ENCODE measurements at regions not wholly inside any gene's neighbourhood (a gene's known extent, or its start where the extent isn't known, plus 50 kb on each side); places are given as distances from the start of the nearest gene placed in this dataset.

DNA sequence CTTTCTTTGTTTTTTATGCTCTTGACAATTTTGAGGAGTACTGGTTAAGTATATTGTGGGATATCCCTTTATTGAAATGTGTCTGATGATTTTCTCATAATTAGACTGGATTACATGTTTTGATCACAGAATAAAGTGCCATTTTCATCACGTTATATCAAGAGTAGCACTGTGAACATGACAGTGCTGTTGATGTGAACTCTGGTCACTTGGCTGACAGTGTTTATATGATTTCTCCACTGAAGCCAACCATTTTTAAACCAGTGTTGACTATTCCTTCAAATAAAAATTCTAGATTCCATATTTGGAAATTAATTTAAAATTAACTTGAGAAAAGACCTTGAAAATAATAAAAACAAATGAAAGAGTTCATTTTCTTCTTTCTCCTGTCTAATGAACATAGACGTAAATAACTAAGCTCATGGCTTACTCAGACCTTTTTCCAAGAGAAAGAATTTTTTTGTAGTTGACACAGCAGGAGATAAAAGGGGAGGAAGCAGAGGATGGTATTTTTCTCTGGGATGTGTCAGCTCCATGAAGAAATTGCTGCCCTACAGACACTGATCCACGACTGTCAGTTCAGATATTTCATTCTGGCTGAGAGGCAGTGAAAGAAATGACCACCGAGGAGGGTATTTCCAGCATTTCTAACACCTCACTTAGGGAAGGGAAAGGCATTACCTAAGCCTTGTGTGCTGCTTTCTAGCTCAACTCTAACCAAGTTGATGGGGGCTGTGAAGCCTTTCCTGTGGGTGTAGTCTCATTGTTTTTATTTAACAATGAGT, 150.9 kb upstream of the ANK2 start:
- no peak overlapping the region for H3K27ac ChIP-seq
- H3K36me3 ChIP-seq, result no peaks in the 10 kb centered on the region
- H3K27me3 ChIP-seq, result no peaks in the 10 kb centered on the region
- H3K4me1 ChIP-seq, result peaks cover 0 to 34% (median 0%) of the 10 kb centered on the region in 4 donors
- no peak for TF ChIP-seq POLR2A (IDR thresholded peaks at IDR 0.05)
- TF ChIP-seq EP300 (IDR thresholded peaks at IDR 0.05), result no peak
- TF ChIP-seq, protein P1, sequence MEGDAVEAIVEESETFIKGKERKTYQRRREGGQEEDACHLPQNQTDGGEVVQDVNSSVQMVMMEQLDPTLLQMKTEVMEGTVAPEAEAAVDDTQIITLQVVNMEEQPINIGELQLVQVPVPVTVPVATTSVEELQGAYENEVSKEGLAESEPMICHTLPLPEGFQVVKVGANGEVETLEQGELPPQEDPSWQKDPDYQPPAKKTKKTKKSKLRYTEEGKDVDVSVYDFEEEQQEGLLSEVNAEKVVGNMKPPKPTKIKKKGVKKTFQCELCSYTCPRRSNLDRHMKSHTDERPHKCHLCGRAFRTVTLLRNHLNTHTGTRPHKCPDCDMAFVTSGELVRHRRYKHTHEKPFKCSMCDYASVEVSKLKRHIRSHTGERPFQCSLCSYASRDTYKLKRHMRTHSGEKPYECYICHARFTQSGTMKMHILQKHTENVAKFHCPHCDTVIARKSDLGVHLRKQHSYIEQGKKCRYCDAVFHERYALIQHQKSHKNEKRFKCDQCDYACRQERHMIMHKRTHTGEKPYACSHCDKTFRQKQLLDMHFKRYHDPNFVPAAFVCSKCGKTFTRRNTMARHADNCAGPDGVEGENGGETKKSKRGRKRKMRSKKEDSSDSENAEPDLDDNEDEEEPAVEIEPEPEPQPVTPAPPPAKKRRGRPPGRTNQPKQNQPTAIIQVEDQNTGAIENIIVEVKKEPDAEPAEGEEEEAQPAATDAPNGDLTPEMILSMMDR (IDR thresholded peaks at IDR 0.05), result no peak
- 69 to 74% methylated on average over 4 of the region's 4 CpGs for WGBS, 2 donors
- H3K9me3 ChIP-seq, result no peaks in the 10 kb centered on the region
- H3K4me3 ChIP-seq, result no peak overlapping the region
- DNase-seq (ENCODE audit: low spot score in 2 of 2), result no peak

DNA sequence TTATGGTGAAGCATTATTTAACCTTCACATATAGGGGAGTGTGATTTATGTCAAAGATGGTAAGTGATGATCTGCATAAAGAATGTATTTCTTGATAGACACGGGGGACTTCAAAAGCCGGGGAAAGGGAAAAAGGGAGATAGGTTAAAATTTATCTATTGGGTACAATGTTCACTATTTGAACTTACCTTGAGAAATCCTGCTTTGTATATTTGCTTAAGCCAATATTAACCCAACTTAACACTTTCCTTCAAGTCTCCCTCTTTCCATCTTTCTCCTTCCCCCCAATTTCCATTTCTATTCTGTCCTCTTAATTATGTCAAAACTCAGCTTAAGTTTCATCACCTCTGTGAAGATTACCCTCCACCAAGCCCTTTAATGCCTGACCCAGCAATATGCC, 149.0 kb upstream of the ANK2 start:
- H3K36me3 ChIP-seq, result no peaks in the 10 kb centered on the region
- no peak overlapping the region for H3K4me3 ChIP-seq
- no peak for DNase-seq (ENCODE audit: low spot score in 2 of 2)
- H3K27me3 ChIP-seq, result no peaks in the 10 kb centered on the region
- TF ChIP-seq, protein P1 (IDR thresholded peaks at IDR 0.05), result no peak
- no peak for TF ChIP-seq EP300 (IDR thresholded peaks at IDR 0.05)
- no peak for TF ChIP-seq POLR2A (IDR thresholded peaks at IDR 0.05)
- no peak overlapping the region for H3K27ac ChIP-seq
- WGBS, 2 donors, result 46 to 96% methylated on average over 2 of the region's 2 CpGs
- peaks cover 0 to 28% (median 0%) of the 10 kb centered on the region in 4 donors for H3K4me1 ChIP-seq
- no peaks in the 10 kb centered on the region for H3K9me3 ChIP-seq

DNA sequence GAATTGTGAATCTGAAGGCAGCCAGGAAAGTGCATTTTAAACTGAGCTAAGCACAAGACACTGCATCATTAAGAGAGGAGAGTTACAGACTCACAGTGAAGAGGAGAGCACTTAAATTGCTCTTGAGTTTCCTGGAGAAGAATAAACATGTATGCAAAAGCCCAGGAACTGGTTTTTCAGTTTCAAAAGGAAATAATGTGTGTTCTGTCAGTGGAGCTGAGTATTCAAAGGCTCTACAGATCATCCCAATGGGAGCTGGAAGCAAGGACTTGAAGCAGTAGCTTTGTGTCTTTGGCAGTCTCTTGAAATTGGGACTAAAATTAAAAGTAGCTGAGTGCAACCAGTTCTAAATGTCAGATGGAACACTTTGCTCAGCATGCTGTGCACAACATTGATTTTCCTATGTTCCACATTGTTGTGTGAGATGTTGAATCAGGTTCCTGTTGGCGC, 147.5 kb upstream of the ANK2 start:
- no peak overlapping the region for H3K4me3 ChIP-seq
- H3K36me3 ChIP-seq, result no peaks in the 10 kb centered on the region
- H3K4me1 ChIP-seq, result peaks cover 0 to 12% (median 0%) of the 10 kb centered on the region in 4 donors
- peak overlapping the region in 2 of 4 donors; percentile 2 to 15 for H3K27ac ChIP-seq
- H3K27me3 ChIP-seq, result no peaks in the 10 kb centered on the region
- H3K9me3 ChIP-seq, result no peaks in the 10 kb centered on the region
- DNase-seq (ENCODE audit: low spot score in 2 of 2), result no peak
- 77% methylated on average over 1 of the region's 1 CpG for WGBS, 2 donors
- TF ChIP-seq, protein P1 (IDR thresholded peaks at IDR 0.05), result no peak
- TF ChIP-seq POLR2A (IDR thresholded peaks at IDR 0.05) (no peak), EP300 (IDR thresholded peaks at IDR 0.05) (no peak)

DNA sequence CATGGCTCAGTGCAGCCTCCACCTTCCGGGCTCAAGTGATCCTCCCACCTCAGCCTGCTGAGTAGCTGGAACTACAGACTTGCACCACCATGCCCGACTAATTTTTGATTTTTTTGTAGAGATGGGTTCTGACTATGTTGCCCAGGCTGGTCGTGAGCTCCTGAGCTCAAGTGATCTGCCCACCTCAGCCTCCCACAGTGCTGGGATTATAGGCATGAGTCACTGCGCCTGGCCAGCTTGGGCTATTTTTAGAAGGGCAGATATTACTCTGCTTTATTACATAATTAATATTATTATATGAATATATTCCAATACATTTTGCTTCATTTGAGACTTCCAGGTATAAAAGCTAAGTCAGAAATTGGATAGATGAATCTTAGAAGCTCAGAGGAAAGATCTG, 143.7 kb upstream of the ANK2 start:
- Histone ChIP-seq H3K27ac (no peak overlapping the region), H3K27me3 (no peaks in the 10 kb centered on the region), H3K4me1 (peaks cover 0 to 22% (median 0%) of the 10 kb centered on the region in 4 donors), H3K4me3 (no peak overlapping the region), H3K9me3 (no peaks in the 10 kb centered on the region), H3K36me3 (no peaks in the 10 kb centered on the region)
- WGBS, 2 donors, result 91 to 93% methylated on average over 4 of the region's 4 CpGs
- TF ChIP-seq, protein P1 (IDR thresholded peaks at IDR 0.05), result no peak
- TF ChIP-seq EP300 (IDR thresholded peaks at IDR 0.05) (no peak), POLR2A (IDR thresholded peaks at IDR 0.05) (no peak)
- DNase-seq (ENCODE audit: low spot score in 2 of 2), result no peak

DNA sequence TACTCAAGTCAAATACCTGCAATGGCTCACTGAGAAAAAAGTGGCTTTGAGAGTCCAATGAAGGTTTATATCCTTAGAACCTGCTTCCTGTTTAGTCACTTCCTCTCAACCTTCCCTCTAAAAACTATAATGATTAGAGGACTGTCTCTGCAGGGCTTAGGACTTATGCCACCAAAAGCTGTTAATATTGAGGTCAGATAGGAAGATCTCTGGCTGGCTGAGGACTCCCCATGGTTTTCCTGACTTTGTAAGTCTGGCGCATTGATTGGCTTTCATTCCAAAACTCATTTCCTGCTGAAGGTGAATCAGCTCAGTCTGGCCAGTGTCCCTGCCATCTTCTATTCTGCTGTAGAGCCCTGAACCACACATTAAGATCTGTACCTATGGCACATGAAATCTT, 140.9 kb upstream of the ANK2 start:
- no peak for DNase-seq (ENCODE audit: low spot score in 2 of 2)
- H3K4me1 ChIP-seq, result peaks cover 0 to 15% (median 0%) of the 10 kb centered on the region in 4 donors
- H3K36me3 ChIP-seq, result no peaks in the 10 kb centered on the region
- H3K27ac ChIP-seq, result no peak overlapping the region
- H3K9me3 ChIP-seq, result no peaks in the 10 kb centered on the region
- H3K4me3 ChIP-seq, result no peak overlapping the region
- WGBS, 2 donors, result 86 to 92% methylated on average over 1 of the region's 1 CpG
- TF ChIP-seq POLR2A (IDR thresholded peaks at IDR 0.05) (no peak), EP300 (IDR thresholded peaks at IDR 0.05) (no peak)
- TF ChIP-seq, protein P1 (IDR thresholded peaks at IDR 0.05), result no peak
- no peaks in the 10 kb centered on the region for H3K27me3 ChIP-seq
